HL-60 (cell line): ENCODE measurements at regions not wholly inside any gene's neighbourhood (a gene's known extent, or its start where the extent isn't known, plus 50 kb on each side); places are given as distances from the start of the nearest gene placed in this dataset.

Experiments
- POLR2AphosphoS5 ChIP-seq: IDR thresholded peaks from 2 replicates; pipeline ENCODE4 v1.6.1; 2012; ENCODE audit warnings: low read depth
- TF ChIP-seq, protein P1 (sequence below): IDR thresholded peaks from one replicate; pipeline ENCODE4 v1.5.1; 2011; ENCODE audit warnings: low read length, control low read depth, inconsistent platforms; ENCODE audit not compliant: insufficient read depth

DNA sequence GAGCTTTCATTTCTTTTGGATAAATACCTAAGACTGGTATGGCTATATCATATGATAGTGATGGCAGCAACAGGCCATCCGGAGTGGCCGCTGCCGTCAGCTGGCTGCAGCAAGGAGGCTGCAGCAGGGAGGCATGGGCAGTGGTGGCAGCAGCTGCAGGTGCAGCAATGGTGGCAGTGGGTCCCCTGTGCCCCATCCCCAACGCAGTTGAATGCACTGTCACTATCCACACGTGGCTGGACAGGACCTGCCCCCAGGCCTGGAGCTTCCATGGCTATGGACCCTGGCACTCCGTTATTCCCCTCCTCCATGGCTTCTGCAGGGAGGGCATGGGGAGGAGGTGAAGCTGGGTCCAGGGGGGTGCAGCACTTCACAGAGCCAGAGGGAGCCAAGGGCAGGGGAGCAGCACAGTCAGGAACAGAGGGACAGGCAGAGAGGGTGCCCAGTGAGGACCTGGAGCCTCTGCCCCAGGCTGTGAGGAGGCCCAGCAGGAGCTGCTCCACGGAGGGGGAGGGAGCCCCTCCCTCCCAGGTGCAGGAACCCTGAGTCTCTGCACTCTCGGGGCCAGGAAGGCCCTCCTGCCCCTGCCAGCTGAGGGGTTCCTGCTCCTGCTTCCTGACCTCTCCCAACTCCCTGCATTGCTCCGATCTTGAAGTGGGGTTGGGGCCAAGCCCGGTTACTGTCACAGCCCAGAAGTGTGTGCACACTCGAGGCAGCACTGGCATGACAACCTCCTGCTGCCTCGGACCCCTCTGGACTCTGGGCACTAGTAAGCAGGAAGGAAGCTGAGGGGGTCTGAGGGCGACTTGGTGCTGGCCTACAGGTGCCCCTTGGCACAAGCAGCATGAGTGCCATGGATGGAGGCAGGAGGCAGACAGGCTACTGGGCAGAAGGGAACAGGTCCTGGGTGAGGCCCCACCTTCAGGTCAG, 466.3 kb downstream of the GUCY1A2 start:
- TF ChIP-seq, protein P1, sequence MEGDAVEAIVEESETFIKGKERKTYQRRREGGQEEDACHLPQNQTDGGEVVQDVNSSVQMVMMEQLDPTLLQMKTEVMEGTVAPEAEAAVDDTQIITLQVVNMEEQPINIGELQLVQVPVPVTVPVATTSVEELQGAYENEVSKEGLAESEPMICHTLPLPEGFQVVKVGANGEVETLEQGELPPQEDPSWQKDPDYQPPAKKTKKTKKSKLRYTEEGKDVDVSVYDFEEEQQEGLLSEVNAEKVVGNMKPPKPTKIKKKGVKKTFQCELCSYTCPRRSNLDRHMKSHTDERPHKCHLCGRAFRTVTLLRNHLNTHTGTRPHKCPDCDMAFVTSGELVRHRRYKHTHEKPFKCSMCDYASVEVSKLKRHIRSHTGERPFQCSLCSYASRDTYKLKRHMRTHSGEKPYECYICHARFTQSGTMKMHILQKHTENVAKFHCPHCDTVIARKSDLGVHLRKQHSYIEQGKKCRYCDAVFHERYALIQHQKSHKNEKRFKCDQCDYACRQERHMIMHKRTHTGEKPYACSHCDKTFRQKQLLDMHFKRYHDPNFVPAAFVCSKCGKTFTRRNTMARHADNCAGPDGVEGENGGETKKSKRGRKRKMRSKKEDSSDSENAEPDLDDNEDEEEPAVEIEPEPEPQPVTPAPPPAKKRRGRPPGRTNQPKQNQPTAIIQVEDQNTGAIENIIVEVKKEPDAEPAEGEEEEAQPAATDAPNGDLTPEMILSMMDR = no peak
- TF ChIP-seq POLR2AphosphoS5 = no peak
